GM23338 (cell line): ENCODE measurements at regions not wholly inside any gene's neighbourhood (a gene's known extent, or its start where the extent isn't known, plus 50 kb on each side); places are given as distances from the start of the nearest gene placed in this dataset.

Experiments
- ATAC-seq: fragments of 200-7000 bp; cut with Tn5 transposase; 3 replicates; pipeline ENCODE4 v1.9.1; 2020
- DNase-seq: peaks from one replicate; pipeline ENCODE4 v3.0.0-alpha.2; 2015; ENCODE audit warnings: low spot score
- H2AFZ ChIP-seq: fragments of 200-600 bp; sonication (generic); 2 replicates; pipeline ENCODE4 v1.8.0; 2016; ENCODE audit warnings: antibody characterized with exemption, mild to moderate bottlenecking, moderate library complexity
- H3F3A ChIP-seq: fragments of 200-600 bp; sonication (generic); replicated peaks from 2 replicates; pipeline ENCODE4 v1.8.0; 2017; ENCODE audit warnings: antibody characterized with exemption, mixed run types, low read depth
- H3K27ac ChIP-seq: fragments of 200-600 bp; sonication (generic); 2 replicates; pipeline ENCODE4 v1.6.1; 2016; ENCODE audit warnings: low read depth
- H3K27me3 ChIP-seq: fragments of 200-600 bp; sonication (generic); 2 replicates; pipeline ENCODE4 v1.8.0; 2016; ENCODE audit warnings: mild to moderate bottlenecking, mixed run types, moderate library complexity; ENCODE audit not compliant: insufficient read depth
- H3K36me3 ChIP-seq: fragments of 200-600 bp; sonication (generic); 2 replicates; pipeline ENCODE4 v1.8.0; 2016; ENCODE audit warnings: mild to moderate bottlenecking; ENCODE audit not compliant: insufficient read depth
- H3K4me1 ChIP-seq: fragments of 200-600 bp; sonication (generic); 2 replicates; pipeline ENCODE4 v1.8.0; 2016; ENCODE audit warnings: mild to moderate bottlenecking, moderate library complexity; ENCODE audit not compliant: insufficient read depth
- H3K4me2 ChIP-seq: fragments of 200-600 bp; sonication (generic); 2 replicates; pipeline ENCODE4 v1.7.1; 2017; ENCODE audit warnings: mixed run types
- H3K4me3 ChIP-seq: fragments of 200-600 bp; sonication (generic); 2 replicates; pipeline ENCODE4 v1.6.1; 2016; ENCODE audit warnings: mixed run types
- H3K79me2 ChIP-seq: fragments of 200-600 bp; sonication (generic); replicated peaks from 2 replicates; pipeline ENCODE4 v1.8.0; 2017; ENCODE audit warnings: mild to moderate bottlenecking; ENCODE audit not compliant: insufficient read depth
- H3K9me2 ChIP-seq: fragments of 200-600 bp; sonication (generic); 2 replicates; pipeline ENCODE4 v1.8.0; 2017; ENCODE audit not compliant: insufficient read depth
- H4K20me1 ChIP-seq: fragments of 200-600 bp; sonication (generic); replicated peaks from 2 replicates; pipeline ENCODE4 v1.8.0; 2017; ENCODE audit warnings: mild to moderate bottlenecking; ENCODE audit not compliant: insufficient read depth
- H3K27ac Mint-ChIP-seq: 2 replicates; pipeline ENCODE4 v1.8.0; 2020; ENCODE audit warnings: inconsistent platforms, mild to moderate bottlenecking, moderate library complexity, mixed read lengths
- H3K27me3 Mint-ChIP-seq: 3 replicates; pipeline ENCODE4 v1.8.0; 2022; ENCODE audit warnings: low read depth, mild to moderate bottlenecking, moderate library complexity, mixed read lengths, inconsistent platforms; ENCODE audit not compliant: insufficient read depth, poor library complexity
- H3K36me3 Mint-ChIP-seq: 3 replicates; pipeline ENCODE4 v1.8.0; 2021; ENCODE audit warnings: low read depth, mild to moderate bottlenecking, inconsistent platforms, moderate library complexity, mixed read lengths
- H3K4me1 Mint-ChIP-seq: 3 replicates; pipeline ENCODE4 v1.8.0; 2020; ENCODE audit warnings: mild to moderate bottlenecking, inconsistent platforms, mixed read lengths
- H3K4me3 Mint-ChIP-seq: 3 replicates; pipeline ENCODE4 v1.8.0; 2021; ENCODE audit warnings: moderate library complexity, mild to moderate bottlenecking, inconsistent platforms, mixed read lengths
- H3K9me3 Mint-ChIP-seq: 3 replicates; pipeline ENCODE4 v1.8.0; 2020; ENCODE audit warnings: moderate library complexity, mild to moderate bottlenecking, inconsistent platforms, mixed read lengths
- CREB1 ChIP-seq: fragments of 250-450 bp; sonication (Bioruptor Pico); IDR thresholded peaks from 2 replicates; pipeline ENCODE4 v1.5.0; 2020; ENCODE audit warnings: low read depth, mild to moderate bottlenecking, moderate library complexity
- CTCF ChIP-seq, 2 experiments: fragments of 200-600 bp in 1 of 2; sonication (generic) in 1 of 2; conservative IDR thresholded peaks; 2 replicates each; pipeline versions ENCODE4 v1.5.1 to v1.6.1; 2016 to 2017; ENCODE audit warnings: antibody characterized with exemption in 2 of 2, low read depth in 2 of 2, mild to moderate bottlenecking in 2 of 2, moderate library complexity in 1 of 2
- ETS1 ChIP-seq: IDR thresholded peaks from 2 replicates; pipeline ENCODE4 v1.6.1; 2016; ENCODE audit warnings: antibody characterized with exemption
- EZH2phosphoT487 ChIP-seq: fragments of 200-600 bp; sonication (generic); IDR thresholded peaks from one replicate; pipeline ENCODE4 v1.8.1; 2018; ENCODE audit warnings: antibody characterized with exemption; ENCODE audit not compliant: unreplicated experiment
- JUNB ChIP-seq: IDR thresholded peaks from one replicate; pipeline ENCODE4 v1.6.1; 2016; ENCODE audit warnings: antibody characterized with exemption; ENCODE audit not compliant: unreplicated experiment
- NANOG ChIP-seq: IDR thresholded peaks from 2 replicates; pipeline ENCODE4 v1.6.1; 2016; ENCODE audit warnings: antibody characterized with exemption, borderline replicate concordance
- POLR2AphosphoS5 ChIP-seq: IDR thresholded peaks from 2 replicates; pipeline ENCODE4 v1.6.1; 2016; ENCODE audit warnings: antibody characterized with exemption, low read depth
- REST ChIP-seq: IDR thresholded peaks from one replicate; pipeline ENCODE4 v1.6.1; 2018; ENCODE audit warnings: antibody characterized with exemption; ENCODE audit not compliant: unreplicated experiment
- STAT1 ChIP-seq: IDR thresholded peaks from one replicate; pipeline ENCODE4 v1.6.1; 2016; ENCODE audit warnings: antibody characterized with exemption; ENCODE audit not compliant: unreplicated experiment
- ZNF114 ChIP-seq: fragments of 250-450 bp; sonication (Bioruptor Pico); IDR thresholded peaks from 2 replicates; pipeline ENCODE4 v1.5.0; 2020; ENCODE audit warnings: mild to moderate bottlenecking, moderate library complexity

- TF ChIP-seq STAT1 = no peak
- no peak for TF ChIP-seq ETS1
- no peak for TF ChIP-seq POLR2AphosphoS5
- no peak for TF ChIP-seq NANOG
- no peak for TF ChIP-seq EZH2phosphoT487
- no peak for TF ChIP-seq REST
- no peak for TF ChIP-seq CTCF (conservative IDR thresholded peaks at IDR 0.05; ENCODE audit: low read depth in 2 of 2)
- TF ChIP-seq ZNF114 = no peak
- no peak for TF ChIP-seq JUNB
- no peak for TF ChIP-seq CREB1 (CRISPR knock-in tag)
These were observed 216.4 kb upstream of the MAP3K1 start (continued) for GRCh38 chr5:56598941-56599340.

- H4K20me1 ChIP-seq = no peaks in the 10 kb centered on the region
These were observed 219.2 kb upstream of the MAP3K1 start for GRCh38 chr5:56596155-56596554.

More at GRCh38 chr5:56596155-56596554, 219.2 kb upstream of the MAP3K1 start:
- no peak for DNase-seq
- Histone ChIP-seq H3K27me3 (no peaks in the 10 kb centered on the region), H3K27ac (no peak overlapping the region), H3K9me2 (0 out of 2 replicates have a peak, but pooled peaks cover 6% of the 10 kb centered on the region), H3K4me3 (no peak overlapping the region), H2AFZ (no peak overlapping the region), H3K79me2 (no peaks in the 10 kb centered on the region), H3K4me1 (no peaks in the 10 kb centered on the region), H3F3A (no peaks in the 10 kb centered on the region), H3K4me2 (no peak overlapping the region), H3K36me3 (no peaks in the 10 kb centered on the region)
- Mint-ChIP-seq H3K4me1 (no peaks in the 10 kb centered on the region), H3K4me3 (no peak overlapping the region), H3K27me3 (peaks cover 3% of the 10 kb centered on the region), H3K27ac (no peak overlapping the region), H3K36me3 (no peaks in the 10 kb centered on the region; the same call in 2 of the 3 replicates), H3K9me3 (no peaks in the 10 kb centered on the region)
- ATAC-seq = no peak
- TF ChIP-seq REST = no peak
- no peak for TF ChIP-seq ZNF114
